Thyroid gland (tissue), 4 donors: ENCODE measurements at regions not wholly inside any gene's neighbourhood (a gene's known extent, or its start where the extent isn't known, plus 50 kb on each side); places are given as distances from the start of the nearest gene placed in this dataset.

ENCODE experiments used
- POLR2A ChIP-seq, 2 donors: fragments of 450-650 bp; IDR thresholded peaks; one replicate each; pipeline ENCODE4 v1.6.1; 2017; ENCODE audit warnings: antibody characterized with exemption in 2 of 2, mild to moderate bottlenecking in 2 of 2, moderate library complexity in 1 of 2
- TF ChIP-seq, protein P1 (sequence below), 6 experiments: fragments of 200-600 bp in 3 of 6; fragments of 450-650 bp in 3 of 6; sonication (generic) in 3 of 6; IDR thresholded peaks; one replicate each; pipeline ENCODE4 v1.5.1; 2016 to 2019; ENCODE audit warnings: antibody characterized with exemption in 6 of 6, mild to moderate bottlenecking in 2 of 6, inconsistent platforms in 1 of 6, moderate library complexity in 1 of 6

- TF ChIP-seq, protein P1, sequence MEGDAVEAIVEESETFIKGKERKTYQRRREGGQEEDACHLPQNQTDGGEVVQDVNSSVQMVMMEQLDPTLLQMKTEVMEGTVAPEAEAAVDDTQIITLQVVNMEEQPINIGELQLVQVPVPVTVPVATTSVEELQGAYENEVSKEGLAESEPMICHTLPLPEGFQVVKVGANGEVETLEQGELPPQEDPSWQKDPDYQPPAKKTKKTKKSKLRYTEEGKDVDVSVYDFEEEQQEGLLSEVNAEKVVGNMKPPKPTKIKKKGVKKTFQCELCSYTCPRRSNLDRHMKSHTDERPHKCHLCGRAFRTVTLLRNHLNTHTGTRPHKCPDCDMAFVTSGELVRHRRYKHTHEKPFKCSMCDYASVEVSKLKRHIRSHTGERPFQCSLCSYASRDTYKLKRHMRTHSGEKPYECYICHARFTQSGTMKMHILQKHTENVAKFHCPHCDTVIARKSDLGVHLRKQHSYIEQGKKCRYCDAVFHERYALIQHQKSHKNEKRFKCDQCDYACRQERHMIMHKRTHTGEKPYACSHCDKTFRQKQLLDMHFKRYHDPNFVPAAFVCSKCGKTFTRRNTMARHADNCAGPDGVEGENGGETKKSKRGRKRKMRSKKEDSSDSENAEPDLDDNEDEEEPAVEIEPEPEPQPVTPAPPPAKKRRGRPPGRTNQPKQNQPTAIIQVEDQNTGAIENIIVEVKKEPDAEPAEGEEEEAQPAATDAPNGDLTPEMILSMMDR (IDR thresholded peaks at IDR 0.05) = peak; percentile 44 to 93 (median 80)
- TF ChIP-seq POLR2A (IDR thresholded peaks at IDR 0.05) = no peak
These were observed 131.8 kb upstream of the NGF start for GRCh38 chr1:115469703-115470476.
